ENCODE measurements at regions not wholly inside any gene's neighbourhood (a gene's known extent, or its start where the extent isn't known, plus 50 kb on each side); places are given as distances from the start of the nearest gene placed in this dataset.

DNA sequence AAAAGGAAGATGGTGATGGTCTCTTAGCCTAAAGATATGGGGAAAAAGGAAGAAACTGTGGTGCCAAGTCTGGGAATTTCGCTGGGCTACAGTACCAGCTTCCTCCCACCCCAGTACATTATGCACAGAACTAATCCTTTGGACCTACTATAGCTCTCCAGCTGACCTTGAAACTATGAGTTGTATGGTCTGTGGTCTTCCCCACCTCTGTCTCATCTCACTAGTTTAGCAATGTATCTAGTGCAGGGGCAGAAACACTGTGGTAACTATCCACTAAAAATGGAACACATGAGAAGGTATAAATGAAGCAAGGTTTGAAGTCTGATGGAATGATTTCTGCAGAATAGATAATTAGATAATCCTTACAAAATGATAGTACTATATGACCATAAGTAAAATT, 190.4 kb upstream of the CCDC150 start:
- TF ChIP-seq, protein P1, sequence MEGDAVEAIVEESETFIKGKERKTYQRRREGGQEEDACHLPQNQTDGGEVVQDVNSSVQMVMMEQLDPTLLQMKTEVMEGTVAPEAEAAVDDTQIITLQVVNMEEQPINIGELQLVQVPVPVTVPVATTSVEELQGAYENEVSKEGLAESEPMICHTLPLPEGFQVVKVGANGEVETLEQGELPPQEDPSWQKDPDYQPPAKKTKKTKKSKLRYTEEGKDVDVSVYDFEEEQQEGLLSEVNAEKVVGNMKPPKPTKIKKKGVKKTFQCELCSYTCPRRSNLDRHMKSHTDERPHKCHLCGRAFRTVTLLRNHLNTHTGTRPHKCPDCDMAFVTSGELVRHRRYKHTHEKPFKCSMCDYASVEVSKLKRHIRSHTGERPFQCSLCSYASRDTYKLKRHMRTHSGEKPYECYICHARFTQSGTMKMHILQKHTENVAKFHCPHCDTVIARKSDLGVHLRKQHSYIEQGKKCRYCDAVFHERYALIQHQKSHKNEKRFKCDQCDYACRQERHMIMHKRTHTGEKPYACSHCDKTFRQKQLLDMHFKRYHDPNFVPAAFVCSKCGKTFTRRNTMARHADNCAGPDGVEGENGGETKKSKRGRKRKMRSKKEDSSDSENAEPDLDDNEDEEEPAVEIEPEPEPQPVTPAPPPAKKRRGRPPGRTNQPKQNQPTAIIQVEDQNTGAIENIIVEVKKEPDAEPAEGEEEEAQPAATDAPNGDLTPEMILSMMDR (IDR thresholded peaks at IDR 0.05; ENCODE audit: low read depth, low read length, poor library complexity, severe bottlenecking): no peak
- TF ChIP-seq EZH2phosphoT487 (IDR thresholded peaks at IDR 0.05; ENCODE audit: borderline replicate concordance, low read length): no peak

Data from DOHH2 (cell line).